ENCODE measurements at regions not wholly inside any gene's neighbourhood (a gene's known extent, or its start where the extent isn't known, plus 50 kb on each side); places are given as distances from the start of the nearest gene placed in this dataset.

DNA sequence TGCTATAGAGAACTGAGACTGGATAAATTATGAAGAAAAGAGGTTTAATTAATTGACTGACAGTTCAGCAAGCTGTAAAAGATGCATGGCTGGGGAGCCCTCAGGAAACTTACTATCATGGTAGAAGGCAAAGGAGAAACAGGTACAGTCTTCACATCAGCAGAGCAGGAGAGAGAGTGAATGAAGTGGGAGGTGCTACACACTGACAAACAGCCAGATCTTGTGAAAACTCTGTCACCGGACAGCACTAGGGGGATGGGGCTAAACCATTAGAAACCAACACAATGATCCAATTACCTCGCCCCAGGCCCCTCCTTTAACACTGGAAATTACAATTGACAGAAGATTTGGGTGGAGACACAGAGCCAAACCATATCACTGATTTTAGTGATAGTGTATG lies 682.4 kb downstream of the SLC16A7 start:
- TF ChIP-seq MXI1 (conservative IDR thresholded peaks at IDR 0.05; ENCODE audit: poor library complexity, severe bottlenecking), result no peak
- no peak for TF ChIP-seq RAD21 (conservative IDR thresholded peaks at IDR 0.05)
- TF ChIP-seq TAF1 (IDR thresholded peaks at IDR 0.05; ENCODE audit: low read depth), result no peak
- TF ChIP-seq POLR2AphosphoS5 (IDR thresholded peaks at IDR 0.05), result no peak
- TF ChIP-seq, protein P1, sequence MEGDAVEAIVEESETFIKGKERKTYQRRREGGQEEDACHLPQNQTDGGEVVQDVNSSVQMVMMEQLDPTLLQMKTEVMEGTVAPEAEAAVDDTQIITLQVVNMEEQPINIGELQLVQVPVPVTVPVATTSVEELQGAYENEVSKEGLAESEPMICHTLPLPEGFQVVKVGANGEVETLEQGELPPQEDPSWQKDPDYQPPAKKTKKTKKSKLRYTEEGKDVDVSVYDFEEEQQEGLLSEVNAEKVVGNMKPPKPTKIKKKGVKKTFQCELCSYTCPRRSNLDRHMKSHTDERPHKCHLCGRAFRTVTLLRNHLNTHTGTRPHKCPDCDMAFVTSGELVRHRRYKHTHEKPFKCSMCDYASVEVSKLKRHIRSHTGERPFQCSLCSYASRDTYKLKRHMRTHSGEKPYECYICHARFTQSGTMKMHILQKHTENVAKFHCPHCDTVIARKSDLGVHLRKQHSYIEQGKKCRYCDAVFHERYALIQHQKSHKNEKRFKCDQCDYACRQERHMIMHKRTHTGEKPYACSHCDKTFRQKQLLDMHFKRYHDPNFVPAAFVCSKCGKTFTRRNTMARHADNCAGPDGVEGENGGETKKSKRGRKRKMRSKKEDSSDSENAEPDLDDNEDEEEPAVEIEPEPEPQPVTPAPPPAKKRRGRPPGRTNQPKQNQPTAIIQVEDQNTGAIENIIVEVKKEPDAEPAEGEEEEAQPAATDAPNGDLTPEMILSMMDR (IDR thresholded peaks at IDR 0.05; ENCODE audit: poor library complexity, severe bottlenecking), result no peak
- no peak overlapping the region for H3K9ac ChIP-seq (ENCODE audit: low read length)

DNA sequence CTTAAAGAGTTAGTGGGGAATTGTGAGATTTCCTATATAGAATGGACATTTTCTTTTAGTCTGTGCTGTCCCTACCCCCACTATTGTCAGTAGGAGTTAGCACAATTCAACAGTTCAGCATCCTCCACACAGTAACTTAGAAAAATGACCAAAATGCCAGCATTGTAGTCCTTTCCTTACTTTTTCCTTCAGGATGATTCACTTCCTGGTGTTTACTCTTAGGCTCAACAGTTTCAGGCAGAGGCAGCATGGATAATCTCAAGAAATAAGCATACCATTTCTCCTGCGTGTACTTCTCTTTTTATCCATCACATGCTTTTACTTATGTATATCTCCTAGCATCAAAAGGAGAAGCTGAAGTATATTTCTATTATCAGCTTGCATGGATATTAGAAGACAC lies 683.4 kb downstream of the SLC16A7 start:
- Histone ChIP-seq H4K20me1 (ENCODE audit: insufficient read depth) (no peaks in the 10 kb centered on the region), H3K79me2 (replicated peaks; ENCODE audit: insufficient read depth, low read length) (no peaks in the 10 kb centered on the region), H3F3A (ENCODE audit: insufficient read depth, low read length, poor library complexity, severe bottlenecking) (no peaks in the 10 kb centered on the region), H3K9me2 (ENCODE audit: insufficient read depth, low read length) (no peaks in the 10 kb centered on the region), H3K4me3 (ENCODE audit: low read length) (no peak overlapping the region), H2AFZ (ENCODE audit: low read depth, low read length) (no peak overlapping the region), H3K9ac (ENCODE audit: low read length) (no peak overlapping the region), H3K27me3 (ENCODE audit: insufficient read depth, low read depth, low read length) (no peaks in the 10 kb centered on the region), H3K4me2 (ENCODE audit: low read length) (no peak overlapping the region), H3K36me3 (ENCODE audit: insufficient read depth, low read length) (no peaks in the 10 kb centered on the region), H3K9me3 (ENCODE audit: low read length) (no peaks in the 10 kb centered on the region), H3K27ac (ENCODE audit: low read length) (no peak overlapping the region)
- no peak for TF ChIP-seq SMC3 (conservative IDR thresholded peaks at IDR 0.05; ENCODE audit: poor library complexity)
- TF ChIP-seq, protein P2, sequence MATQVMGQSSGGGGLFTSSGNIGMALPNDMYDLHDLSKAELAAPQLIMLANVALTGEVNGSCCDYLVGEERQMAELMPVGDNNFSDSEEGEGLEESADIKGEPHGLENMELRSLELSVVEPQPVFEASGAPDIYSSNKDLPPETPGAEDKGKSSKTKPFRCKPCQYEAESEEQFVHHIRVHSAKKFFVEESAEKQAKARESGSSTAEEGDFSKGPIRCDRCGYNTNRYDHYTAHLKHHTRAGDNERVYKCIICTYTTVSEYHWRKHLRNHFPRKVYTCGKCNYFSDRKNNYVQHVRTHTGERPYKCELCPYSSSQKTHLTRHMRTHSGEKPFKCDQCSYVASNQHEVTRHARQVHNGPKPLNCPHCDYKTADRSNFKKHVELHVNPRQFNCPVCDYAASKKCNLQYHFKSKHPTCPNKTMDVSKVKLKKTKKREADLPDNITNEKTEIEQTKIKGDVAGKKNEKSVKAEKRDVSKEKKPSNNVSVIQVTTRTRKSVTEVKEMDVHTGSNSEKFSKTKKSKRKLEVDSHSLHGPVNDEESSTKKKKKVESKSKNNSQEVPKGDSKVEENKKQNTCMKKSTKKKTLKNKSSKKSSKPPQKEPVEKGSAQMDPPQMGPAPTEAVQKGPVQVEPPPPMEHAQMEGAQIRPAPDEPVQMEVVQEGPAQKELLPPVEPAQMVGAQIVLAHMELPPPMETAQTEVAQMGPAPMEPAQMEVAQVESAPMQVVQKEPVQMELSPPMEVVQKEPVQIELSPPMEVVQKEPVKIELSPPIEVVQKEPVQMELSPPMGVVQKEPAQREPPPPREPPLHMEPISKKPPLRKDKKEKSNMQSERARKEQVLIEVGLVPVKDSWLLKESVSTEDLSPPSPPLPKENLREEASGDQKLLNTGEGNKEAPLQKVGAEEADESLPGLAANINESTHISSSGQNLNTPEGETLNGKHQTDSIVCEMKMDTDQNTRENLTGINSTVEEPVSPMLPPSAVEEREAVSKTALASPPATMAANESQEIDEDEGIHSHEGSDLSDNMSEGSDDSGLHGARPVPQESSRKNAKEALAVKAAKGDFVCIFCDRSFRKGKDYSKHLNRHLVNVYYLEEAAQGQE (IDR thresholded peaks at IDR 0.05; ENCODE audit: borderline replicate concordance), result no peak
- TF ChIP-seq RAD21 (conservative IDR thresholded peaks at IDR 0.05), result no peak
- TF ChIP-seq TAF1 (IDR thresholded peaks at IDR 0.05; ENCODE audit: low read depth), result no peak
- no peak for TF ChIP-seq MXI1 (conservative IDR thresholded peaks at IDR 0.05; ENCODE audit: poor library complexity, severe bottlenecking)
- no peak for TF ChIP-seq EP300 (conservative IDR thresholded peaks at IDR 0.05; ENCODE audit: poor library complexity, severe bottlenecking)
- no peak for TF ChIP-seq EZH2 (IDR thresholded peaks at IDR 0.05; ENCODE audit: borderline replicate concordance, insufficient read depth, low read length, poor library complexity, severe bottlenecking)
- TF ChIP-seq, protein P1 (IDR thresholded peaks at IDR 0.05; ENCODE audit: poor library complexity, severe bottlenecking), result no peak
- TF ChIP-seq POLR2AphosphoS5 (IDR thresholded peaks at IDR 0.05), result no peak

More for the DNA sequence above, 682.4 kb downstream of the SLC16A7 start:
- no peaks in the 10 kb centered on the region for H3K9me3 ChIP-seq (ENCODE audit: low read length)
- H4K20me1 ChIP-seq (ENCODE audit: insufficient read depth), result no peaks in the 10 kb centered on the region
- no peaks in the 10 kb centered on the region for H3K36me3 ChIP-seq (ENCODE audit: insufficient read depth, low read length)
- no peaks in the 10 kb centered on the region for H3K27me3 ChIP-seq (ENCODE audit: insufficient read depth, low read depth, low read length)
- H3K27ac ChIP-seq (ENCODE audit: low read length), result no peak overlapping the region
- no peaks in the 10 kb centered on the region for H3F3A ChIP-seq (ENCODE audit: insufficient read depth, low read length, poor library complexity, severe bottlenecking)
- no peak overlapping the region for H2AFZ ChIP-seq (ENCODE audit: low read depth, low read length)
- no peak overlapping the region for H3K4me2 ChIP-seq (ENCODE audit: low read length)
- no peaks in the 10 kb centered on the region for H3K9me2 ChIP-seq (ENCODE audit: insufficient read depth, low read length)
- no peaks in the 10 kb centered on the region for H3K79me2 ChIP-seq (replicated peaks; ENCODE audit: insufficient read depth, low read length)
- H3K4me3 ChIP-seq (ENCODE audit: low read length), result no peak overlapping the region

Data from neural cell (in vitro differentiated cells).